ENCODE measurements at regions not wholly inside any gene's neighbourhood (a gene's known extent, or its start where the extent isn't known, plus 50 kb on each side); places are given as distances from the start of the nearest gene placed in this dataset.
"Not testable (repeated sequence)": the region's sequence is repeated elsewhere in the genome, so short reads cannot be mapped to it uniquely, and the experiment has no call there.

DNA sequence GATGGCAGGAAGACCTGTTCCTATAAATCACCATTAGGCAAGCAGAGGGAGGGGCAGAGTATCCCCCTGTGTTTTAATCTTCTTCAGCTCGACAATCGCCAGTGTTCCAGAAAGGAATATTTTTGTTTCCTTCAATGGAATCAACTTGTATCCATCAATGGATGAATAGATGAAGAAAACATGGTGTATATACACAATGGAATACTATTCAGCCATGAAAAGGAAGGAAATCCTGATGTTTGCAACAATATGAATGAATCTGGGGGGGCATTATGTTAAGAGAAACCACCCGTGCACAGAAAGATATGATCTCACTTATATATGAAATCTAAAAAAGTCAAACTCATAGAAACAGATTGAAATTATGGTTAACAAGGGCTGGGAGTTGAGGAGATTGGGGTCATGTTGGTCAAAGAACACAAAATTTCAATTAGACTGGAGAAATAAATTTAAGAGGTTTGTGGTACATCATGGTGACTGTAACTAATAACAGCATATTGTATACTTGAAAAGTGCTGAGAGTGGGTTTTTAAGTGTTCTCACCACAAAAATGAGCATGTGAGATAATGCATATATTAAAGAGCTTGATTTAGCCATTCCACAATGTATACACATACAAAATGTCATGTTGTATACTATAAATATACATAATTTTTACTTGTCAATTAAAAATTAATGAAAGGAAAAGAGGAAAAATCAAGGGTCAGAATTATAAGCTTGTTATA, 64.2 kb upstream of the ITGA11 start:
- Histone ChIP-seq H2AFZ (ENCODE audit: low read depth, low read length) (no peak overlapping the region), H3K27me3 (ENCODE audit: control insufficient read depth in 2 of 2, insufficient read depth in 2 of 2, low read length in 2 of 2) (peaks cover 18 to 24% of the 10 kb centered on the region in 2 experiments), H3K4me2 (ENCODE audit: insufficient read depth, low read length) (no peak overlapping the region), H3K9ac (replicated peaks; ENCODE audit: extremely low read depth, insufficient read depth, low read length) (no peak overlapping the region), H3K9me1 (replicated peaks; ENCODE audit: control insufficient read depth, extremely low read depth, insufficient read depth, low read length) (no peaks in the 10 kb centered on the region), H3K79me2 (ENCODE audit: control insufficient read depth, insufficient read depth, low read length) (no peaks in the 10 kb centered on the region), H3K9me3 (replicated peaks; ENCODE audit: control insufficient read depth, insufficient read depth, low read length) (no peaks in the 10 kb centered on the region), H3K4me3 (replicated peaks in 1 of 3; ENCODE audit: insufficient read depth in 1 of 3, low read depth in 1 of 3, low read length in 3 of 3) (no peak overlapping the region), H3K27ac (ENCODE audit: insufficient read depth, low read depth, low read length) (no peak overlapping the region), H3K36me3 (ENCODE audit: control insufficient read depth in 2 of 2, extremely low read depth in 1 of 2, insufficient read depth in 2 of 2, low read length in 2 of 2) (no peaks in the 10 kb centered on the region), H4K20me1 (replicated peaks; ENCODE audit: control insufficient read depth, extremely low read depth, insufficient read depth, low read length) (no peaks in the 10 kb centered on the region), H3K4me1 (ENCODE audit: control insufficient read depth, extremely low read depth, insufficient read depth, low read length) (no peaks in the 10 kb centered on the region)
- FAIRE-seq (no peak), DNase-seq (ENCODE audit: low read depth, low spot score) (no peak)
- ChIA-PET CTCF (interaction anchor here (1.0 kb wide), 1 partner anchor 58 kb away, joined by 3 read pairs; no protein-coding TSS in a partner anchor), POLR2A (no interaction called here)
- dilution Hi-C loops (cut with MboI; ENCODE audit: extremely low pct_ligation_motif_present, low sequenced_read_pairs) = no loop called here
- BruUV-seq (replicated peaks) = no TSS peak
- TF ChIP-seq, protein P1, sequence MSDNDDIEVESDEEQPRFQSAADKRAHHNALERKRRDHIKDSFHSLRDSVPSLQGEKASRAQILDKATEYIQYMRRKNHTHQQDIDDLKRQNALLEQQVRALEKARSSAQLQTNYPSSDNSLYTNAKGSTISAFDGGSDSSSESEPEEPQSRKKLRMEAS (IDR thresholded peaks at IDR 0.05; ENCODE audit: insufficient read depth, insufficient read length) = no peak
- TF ChIP-seq EZH2 (IDR thresholded peaks at IDR 0.05; ENCODE audit: borderline replicate concordance, low read depth, low read length, severe bottlenecking) (no peak), POLR2A (IDR thresholded peaks at IDR 0.05; ENCODE audit: low read depth, low read length) (no peak), MYC (IDR thresholded peaks at IDR 0.05; ENCODE audit: low read depth, low read length) (no peak)
- intact Hi-C loops (cut with micrococcal nuclease) = no loop called here

DNA sequence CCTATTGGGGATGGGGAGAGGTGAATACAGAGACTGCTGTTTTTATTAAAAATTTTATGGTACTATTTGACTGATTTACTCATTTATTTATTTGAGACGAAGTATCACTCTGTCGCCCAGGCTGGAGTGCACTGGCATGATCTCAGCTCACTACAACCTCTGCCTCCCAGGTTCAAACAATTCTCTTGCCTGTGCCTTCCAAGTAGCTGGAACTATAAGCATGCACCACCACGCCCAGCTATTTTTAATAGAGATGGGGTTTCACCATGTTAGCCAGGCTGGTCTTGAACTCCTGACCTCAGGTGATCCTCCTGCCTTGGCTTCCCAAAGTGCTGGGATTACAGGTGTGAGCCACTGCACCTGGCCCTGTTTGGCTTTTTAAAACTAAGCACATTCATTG, 64.8 kb upstream of the ITGA11 start:
- BruUV-seq (replicated peaks); H3K9me1 ChIP-seq (replicated peaks; ENCODE audit: control insufficient read depth, extremely low read depth, insufficient read depth, low read length); H3K9ac ChIP-seq (replicated peaks; ENCODE audit: extremely low read depth, insufficient read depth, low read length); H3K9me3 ChIP-seq (replicated peaks; ENCODE audit: control insufficient read depth, insufficient read depth, low read length); H3K4me1 ChIP-seq (ENCODE audit: control insufficient read depth, extremely low read depth, insufficient read depth, low read length); dilution Hi-C loops (cut with MboI; ENCODE audit: extremely low pct_ligation_motif_present, low sequenced_read_pairs); DNase-seq (ENCODE audit: low read depth, low spot score); H3K79me2 ChIP-seq (ENCODE audit: control insufficient read depth, insufficient read depth, low read length); H2AFZ ChIP-seq (ENCODE audit: low read depth, low read length); FAIRE-seq; H3K36me3 ChIP-seq (ENCODE audit: control insufficient read depth in 2 of 2, extremely low read depth in 1 of 2, insufficient read depth in 2 of 2, low read length in 2 of 2); intact Hi-C loops (cut with micrococcal nuclease); H3K4me3 ChIP-seq (replicated peaks in 1 of 3; ENCODE audit: insufficient read depth in 1 of 3, low read depth in 1 of 3, low read length in 3 of 3); POLR2A ChIA-PET; H3K4me2 ChIP-seq (ENCODE audit: insufficient read depth, low read length); H3K27ac ChIP-seq (ENCODE audit: insufficient read depth, low read depth, low read length); H4K20me1 ChIP-seq (replicated peaks; ENCODE audit: control insufficient read depth, extremely low read depth, insufficient read depth, low read length): not testable (repeated sequence)
- peaks cover 18 to 23% of the 10 kb centered on the region in 2 experiments for H3K27me3 ChIP-seq (ENCODE audit: control insufficient read depth in 2 of 2, insufficient read depth in 2 of 2, low read length in 2 of 2)
- CTCF ChIA-PET = interaction anchor here (1.0 kb wide), 1 partner anchor 57 kb away, joined by 3 read pairs; no protein-coding TSS in a partner anchor

Data from endothelial cell of umbilical vein (primary cell).